K562 (cell line): ENCODE measurements at regions not wholly inside any gene's neighbourhood (a gene's known extent, or its start where the extent isn't known, plus 50 kb on each side); places are given as distances from the start of the nearest gene placed in this dataset.
"Not testable (repeated sequence)": the region's sequence is repeated elsewhere in the genome, so short reads cannot be mapped to it uniquely, and the experiment has no call there.

Source experiments
- ATAC-seq: fragments of 200-7000 bp; cut with Tn5 transposase; 3 replicates; pipeline ENCODE4 v1.9.1; 2020; ENCODE audit warnings: moderate library complexity
- BruUV-seq: library from RNA; stranded (reverse); fragments of 400-500 nt; replicated peaks from 2 replicates; lab custom pipeline; 2021; lab: Mats Ljungman, UMichigan
- CTCF ChIA-PET: fragments of 300-600 bp; formaldehyde crosslinking; extraction: SDS; loops from one replicate; lab custom pipeline; 2021; ENCODE audit warnings: low intra/inter-chr PET ratio; lab: Yijun Ruan, JAX
- POLR2A ChIA-PET: fragments of 300-600, 350-650 bp; sonication (Branson Sonifier 250); formaldehyde crosslinking; extraction: SDS; loops from one replicate; lab custom pipeline; 2021; ENCODE audit warnings: antibody characterized with exemption, inconsistent platforms; lab: Yijun Ruan, JAX
- DNase-seq, 4 experiments: peaks; one replicate each; pipeline versions ENCODE4 v3.0.0 to v3.0.0-alpha.2; 2011 to 2018; ENCODE audit warnings: low spot score in 3 of 4, mixed read lengths in 3 of 4; ENCODE audit errors: extremely low read depth in 1 of 4
- FAIRE-seq: peaks from 2 replicates; lab custom pipeline; 2011; peaks lifted over from hg19 to GRCh38; lab: Jason Lieb, UNC
- H2AFZ ChIP-seq: 2 replicates; pipeline ENCODE4 v1.6.0; 2011; ENCODE audit warnings: low read depth, low read length, control low read depth, inconsistent platforms
- H3K27ac ChIP-seq: fragments of 200-600 bp; 3 replicates; pipeline ENCODE4 v1.8.0; 2011; ENCODE audit warnings: low read depth, mild to moderate bottlenecking, control low read depth, inconsistent platforms, low read length, moderate library complexity, mixed read lengths; ENCODE audit errors: extremely low read depth
- H3K27me3 ChIP-seq, 2 experiments: fragments of 300-600 bp in 1 of 2; 2 replicates in 1 of 2; 3 replicates in 1 of 2; pipeline versions ENCODE4 v1.6.0 to v1.8.0; 2011; ENCODE audit warnings: inconsistent platforms in 2 of 2, low read length in 2 of 2, mild to moderate bottlenecking in 1 of 2, mixed read lengths in 1 of 2, moderate library complexity in 1 of 2; ENCODE audit not compliant: control insufficient read depth in 2 of 2, insufficient read depth in 2 of 2
- H3K36me3 ChIP-seq: fragments of 300-600 bp; 3 replicates; pipeline ENCODE4 v1.8.0; 2011; ENCODE audit warnings: mild to moderate bottlenecking, low read length, inconsistent platforms; ENCODE audit not compliant: control insufficient read depth, insufficient read depth
- H3K4me1 ChIP-seq, 2 experiments: fragments of 200-600 bp in 1 of 2; replicated peaks in 1 of 2; 2 replicates in 1 of 2; 3 replicates in 1 of 2; pipeline versions ENCODE4 v1.5.1 to v1.8.0; 2011; ENCODE audit warnings: inconsistent platforms in 2 of 2, low read length in 2 of 2, mild to moderate bottlenecking in 1 of 2, mixed read lengths in 1 of 2, moderate library complexity in 1 of 2; ENCODE audit not compliant: control insufficient read depth in 2 of 2, insufficient read depth in 2 of 2
- H3K4me2 ChIP-seq: 2 replicates; pipeline ENCODE4 v1.6.1; 2011; ENCODE audit warnings: low read length, control low read depth, inconsistent platforms, mixed read lengths; ENCODE audit not compliant: insufficient read depth
- H3K4me3 ChIP-seq: fragments of 200-600 bp; sonication (generic), shearing (Covaris generic); 2 replicates; pipeline ENCODE4 v1.5.1; 2016; ENCODE audit warnings: control low read depth, inconsistent platforms
- H3K79me2 ChIP-seq: fragments of 200-600 bp; 3 replicates; pipeline ENCODE4 v1.8.0; 2011; ENCODE audit warnings: low read length, inconsistent platforms; ENCODE audit not compliant: control insufficient read depth, insufficient read depth
- H3K9ac ChIP-seq, 2 experiments: 2 replicates each; pipeline versions ENCODE4 v1.6.0 to v1.6.1; 2011; ENCODE audit warnings: low read depth in 2 of 2, low read length in 2 of 2, control low read depth in 1 of 2, inconsistent platforms in 1 of 2, mild to moderate bottlenecking in 1 of 2, mixed read lengths in 1 of 2; ENCODE audit not compliant: insufficient read depth in 1 of 2
- H3K9me1 ChIP-seq: one replicate; pipeline ENCODE4 v1.6.0; 2011; ENCODE audit warnings: inconsistent platforms, mild to moderate bottlenecking, low read length, moderate library complexity; ENCODE audit not compliant: control insufficient read depth, insufficient read depth
- H3K9me3 ChIP-seq: replicated peaks from 2 replicates; pipeline ENCODE4 v1.5.1; 2011; ENCODE audit warnings: low read depth, low read length, inconsistent platforms; ENCODE audit not compliant: control insufficient read depth, insufficient read depth
- H4K20me1 ChIP-seq: replicated peaks from 2 replicates; pipeline ENCODE4 v1.6.1; 2011; ENCODE audit warnings: low read length, inconsistent platforms, mixed read lengths; ENCODE audit not compliant: control insufficient read depth, insufficient read depth
- NFIX ChIP-seq: fragments of 250-450 bp; sonication (Bioruptor Pico); IDR thresholded peaks from 2 replicates; pipeline ENCODE4 v1.4.0; 2020; ENCODE audit warnings: low read depth, mild to moderate bottlenecking, moderate library complexity
- ZNF408 ChIP-seq: fragments of 250-450 bp; sonication (Bioruptor Pico); IDR thresholded peaks from 2 replicates; pipeline ENCODE4 v1.4.0; 2020; ENCODE audit warnings: low read depth, mild to moderate bottlenecking, moderate library complexity
- WGBS: fragments of 100-300 bp; shearing (Covaris generic); methylation state at CpG from one replicate; pipeline ENCODE4 v1.1.6; 2016; ENCODE audit warnings: low coverage, mixed read lengths; ENCODE audit not compliant: insufficient coverage; ENCODE audit errors: missing lambda C conversion rate; 5-methylcytosine and 5-hydroxymethylcytosine counted together
- in situ Hi-C: fragments of 300-500 bp; cut with MboI; formaldehyde crosslinking; loops from 4 replicates; pipeline ENCODE4 v1.15.0; 2018; ENCODE audit warnings: inconsistent platforms, mixed read lengths
- intact Hi-C: fragments of 100-400 bp; cut with micrococcal nuclease; formaldehyde crosslinking; loops from 2 replicates; pipeline ENCODE4 v1.14.2; 2022
- TF ChIP-seq, protein P1 (sequence below): fragments of 250-450 bp; sonication (Bioruptor Pico); IDR thresholded peaks from 2 replicates; pipeline ENCODE4 v1.8.0; 2022; ENCODE audit warnings: inconsistent platforms, mild to moderate bottlenecking, moderate library complexity, borderline replicate concordance
- TF ChIP-seq, protein P2 (sequence below), 3 experiments: fragments of 200-800 bp in 1 of 3; fragments of 250-450 bp in 1 of 3; fragments of 450-650 bp in 1 of 3; sonication (Bioruptor Pico) in 1 of 3; sonication (Bioruptor generic) in 1 of 3; formaldehyde crosslinking in 1 of 3; IDR thresholded peaks; 2 replicates each; pipeline versions ENCODE4 v1.6.1 to v1.8.0; 2016 to 2022; ENCODE audit warnings: mild to moderate bottlenecking in 2 of 3, missing genetic modification characterization in 2 of 3, missing compliant biosample characterization in 1 of 3, moderate library complexity in 1 of 3

DNA sequence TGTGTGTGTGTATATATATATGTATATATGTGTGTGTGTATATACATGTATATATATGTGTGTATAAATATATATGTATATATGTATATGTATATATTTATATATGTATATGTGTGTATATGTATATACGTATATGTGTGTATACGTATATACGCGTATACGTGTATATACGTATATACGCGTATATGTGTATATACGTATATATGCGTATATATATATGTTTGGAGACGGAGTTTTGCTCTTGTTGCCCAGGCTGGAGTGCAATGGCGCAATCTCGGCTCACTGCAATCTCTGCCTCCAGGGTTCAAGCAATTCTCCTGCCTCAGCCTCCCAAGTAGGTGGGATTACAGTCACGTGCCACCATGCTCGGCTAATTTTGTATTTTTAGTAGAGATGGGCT, 212.6 kb downstream of the KCNJ2 start:
- intact Hi-C loops, POLR2A ChIA-PET, H3K36me3 ChIP-seq, in situ Hi-C loops, CTCF ChIA-PET, H4K20me1 ChIP-seq, H3K27ac ChIP-seq, H2AFZ ChIP-seq, H3K9ac ChIP-seq, FAIRE-seq, BruUV-seq, H3K27me3 ChIP-seq, H3K79me2 ChIP-seq, H3K9me1 ChIP-seq, H3K9me3 ChIP-seq, H3K4me3 ChIP-seq, ATAC-seq, H3K4me1 ChIP-seq, H3K4me2 ChIP-seq, DNase-seq: not testable (repeated sequence)
- 65% methylated on average over 15 of the region's 15 CpGs for WGBS
- TF ChIP-seq, protein P1, sequence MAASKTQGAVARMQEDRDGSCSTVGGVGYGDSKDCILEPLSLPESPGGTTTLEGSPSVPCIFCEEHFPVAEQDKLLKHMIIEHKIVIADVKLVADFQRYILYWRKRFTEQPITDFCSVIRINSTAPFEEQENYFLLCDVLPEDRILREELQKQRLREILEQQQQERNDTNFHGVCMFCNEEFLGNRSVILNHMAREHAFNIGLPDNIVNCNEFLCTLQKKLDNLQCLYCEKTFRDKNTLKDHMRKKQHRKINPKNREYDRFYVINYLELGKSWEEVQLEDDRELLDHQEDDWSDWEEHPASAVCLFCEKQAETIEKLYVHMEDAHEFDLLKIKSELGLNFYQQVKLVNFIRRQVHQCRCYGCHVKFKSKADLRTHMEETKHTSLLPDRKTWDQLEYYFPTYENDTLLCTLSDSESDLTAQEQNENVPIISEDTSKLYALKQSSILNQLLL (CRISPR knock-in tag) = peak; percentile 39; the same call in 1 of the 2 replicates
- TF ChIP-seq NFIX (peak; percentile 69), ZNF408 (peak; percentile 78; the same call in 1 of the 2 replicates)
- TF ChIP-seq, protein P2, sequence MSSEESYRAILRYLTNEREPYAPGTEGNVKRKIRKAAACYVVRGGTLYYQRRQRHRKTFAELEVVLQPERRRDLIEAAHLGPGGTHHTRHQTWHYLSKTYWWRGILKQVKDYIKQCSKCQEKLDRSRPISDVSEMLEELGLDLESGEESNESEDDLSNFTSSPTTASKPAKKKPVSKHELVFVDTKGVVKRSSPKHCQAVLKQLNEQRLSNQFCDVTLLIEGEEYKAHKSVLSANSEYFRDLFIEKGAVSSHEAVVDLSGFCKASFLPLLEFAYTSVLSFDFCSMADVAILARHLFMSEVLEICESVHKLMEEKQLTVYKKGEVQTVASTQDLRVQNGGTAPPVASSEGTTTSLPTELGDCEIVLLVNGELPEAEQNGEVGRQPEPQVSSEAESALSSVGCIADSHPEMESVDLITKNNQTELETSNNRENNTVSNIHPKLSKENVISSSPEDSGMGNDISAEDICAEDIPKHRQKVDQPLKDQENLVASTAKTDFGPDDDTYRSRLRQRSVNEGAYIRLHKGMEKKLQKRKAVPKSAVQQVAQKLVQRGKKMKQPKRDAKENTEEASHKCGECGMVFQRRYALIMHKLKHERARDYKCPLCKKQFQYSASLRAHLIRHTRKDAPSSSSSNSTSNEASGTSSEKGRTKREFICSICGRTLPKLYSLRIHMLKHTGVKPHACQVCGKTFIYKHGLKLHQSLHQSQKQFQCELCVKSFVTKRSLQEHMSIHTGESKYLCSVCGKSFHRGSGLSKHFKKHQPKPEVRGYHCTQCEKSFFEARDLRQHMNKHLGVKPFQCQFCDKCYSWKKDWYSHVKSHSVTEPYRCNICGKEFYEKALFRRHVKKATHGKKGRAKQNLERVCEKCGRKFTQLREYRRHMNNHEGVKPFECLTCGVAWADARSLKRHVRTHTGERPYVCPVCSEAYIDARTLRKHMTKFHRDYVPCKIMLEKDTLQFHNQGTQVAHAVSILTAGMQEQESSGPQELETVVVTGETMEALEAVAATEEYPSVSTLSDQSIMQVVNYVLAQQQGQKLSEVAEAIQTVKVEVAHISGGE (CRISPR knock-in tag; IDR thresholded peaks at IDR 0.05) = 0 out of 6 replicates have a peak, but pooled peaks of 1 of the 3 experiments have one; percentile 43
